ENCODE measurements at regions not wholly inside any gene's neighbourhood (a gene's known extent, or its start where the extent isn't known, plus 50 kb on each side); places are given as distances from the start of the nearest gene placed in this dataset.

- H3K9me3 ChIP-seq = no peaks in the 10 kb centered on the region
- H3K27me3 ChIP-seq = no peaks in the 10 kb centered on the region
- WGBS, 2 donors (ENCODE audit: low coverage in 1 of 2) = 63 to 100% methylated on average over 2 to 10 of the region's 10 CpGs
- no peaks in the 10 kb centered on the region for H3K4me1 ChIP-seq
- no peak overlapping the region for H3K4me3 ChIP-seq
- H3K36me3 ChIP-seq = no peaks in the 10 kb centered on the region
- intact Hi-C loops (cut with DNase I; ENCODE audit: low total_unique reads) = loop anchor here (5.0 kb wide), 1 partner anchor 658 kb away; no protein-coding TSS in a partner anchor
- peak; percentile 67 for DNase-seq
- H3K27ac ChIP-seq = no peak overlapping the region
- in situ Hi-C loops (cut with MboI; ENCODE audit: low pct_ligation_motif_present in 1 of 4, low pct_unique_long_range_greater_than_20kb in 1 of 4, low sequenced_read_pairs in 3 of 4) = loop anchor here in 3 of 4 donors (10.0 to 25.0 kb wide), 3 partner anchors 268 to 343 kb away; no protein-coding TSS in a partner anchor
- TF ChIP-seq CTCF (IDR thresholded peaks at IDR 0.05) (peak; percentile 41 to 68 (median 64)), EP300 (IDR thresholded peaks at IDR 0.05; ENCODE audit: low read depth) (no peak)
Measured at GRCh38 chr11:112555491-112556364, 295.1 kb upstream of the PLET1 start.

GRCh38 chr11:112558691-112559090 is 298.0 kb upstream of the PLET1 start:
- intact Hi-C loops (cut with DNase I; ENCODE audit: low total_unique reads) = loop anchor here (5.0 kb wide), 1 partner anchor 661 kb away; no protein-coding TSS in a partner anchor
- no peaks in the 10 kb centered on the region for H3K27me3 ChIP-seq
- WGBS, 2 donors (ENCODE audit: low coverage in 1 of 2) = 59 to 83% methylated on average over 5 to 7 of the region's 7 CpGs
- in situ Hi-C loops (cut with MboI; ENCODE audit: low pct_ligation_motif_present in 1 of 4, low pct_unique_long_range_greater_than_20kb in 1 of 4, low sequenced_read_pairs in 3 of 4) = loop anchor here in 3 of 4 donors (10.0 to 25.0 kb wide), 3 partner anchors 271 to 346 kb away; no protein-coding TSS in a partner anchor
- no peaks in the 10 kb centered on the region for H3K4me1 ChIP-seq
- H3K36me3 ChIP-seq = no peaks in the 10 kb centered on the region
- no peak for DNase-seq
- H3K9me3 ChIP-seq = no peaks in the 10 kb centered on the region
- TF ChIP-seq POLR2AphosphoS5 (IDR thresholded peaks at IDR 0.05) = no peak
- no peak for TF ChIP-seq CTCF (IDR thresholded peaks at IDR 0.05)
- TF ChIP-seq POLR2A (IDR thresholded peaks at IDR 0.05) = no peak
- no peak for TF ChIP-seq EP300 (IDR thresholded peaks at IDR 0.05; ENCODE audit: low read depth)
- no peak overlapping the region for H3K4me3 ChIP-seq
- no peak overlapping the region for H3K27ac ChIP-seq

- Histone ChIP-seq H3K9me3 (no peaks in the 10 kb centered on the region), H3K4me1 (peaks cover 0 to 11% (median 2%) of the 10 kb centered on the region in 4 donors), H3K36me3 (no peaks in the 10 kb centered on the region), H3K27me3 (no peaks in the 10 kb centered on the region), H3K27ac (peak overlapping the region; percentile 44 to 70 (median 61)), H3K4me3 (no peak overlapping the region)
- intact Hi-C loops (cut with DNase I; ENCODE audit: low total_unique reads) (no loop called here), in situ Hi-C loops (cut with MboI; ENCODE audit: low pct_ligation_motif_present in 1 of 4, low pct_unique_long_range_greater_than_20kb in 1 of 4, low sequenced_read_pairs in 3 of 4) (loop anchor here in 3 of 4 donors (25.0 kb wide), 2 partner anchors 277 to 352 kb away; no protein-coding TSS in a partner anchor)
- no peak for DNase-seq
- 74% methylated on average over 5 of the region's 5 CpGs; no CpG with 5 or more reads in 1 of the 2 donors for WGBS, 2 donors (ENCODE audit: low coverage in 1 of 2)
- TF ChIP-seq EP300 (IDR thresholded peaks at IDR 0.05; ENCODE audit: low read depth) (no peak), POLR2A (IDR thresholded peaks at IDR 0.05) (no peak), POLR2AphosphoS5 (IDR thresholded peaks at IDR 0.05) (no peak), CTCF (IDR thresholded peaks at IDR 0.05) (no peak)
Measured at GRCh38 chr11:112563808-112564207, 303.1 kb upstream of the PLET1 start.

- H3K9me3 ChIP-seq = no peaks in the 10 kb centered on the region
- DNase-seq = peak; percentile 9
- H3K4me3 ChIP-seq = no peak overlapping the region
- 43 to 100% methylated on average over 1 to 3 of the region's 3 CpGs for WGBS, 2 donors (ENCODE audit: low coverage in 1 of 2)
- H3K27me3 ChIP-seq = no peaks in the 10 kb centered on the region
- no peaks in the 10 kb centered on the region for H3K36me3 ChIP-seq
- H3K27ac ChIP-seq = peak overlapping the region; percentile 58 to 70 (median 65)
- in situ Hi-C loops (cut with MboI; ENCODE audit: low pct_ligation_motif_present in 1 of 4, low pct_unique_long_range_greater_than_20kb in 1 of 4, low sequenced_read_pairs in 3 of 4) (loop anchor here in 3 of 4 donors (25.0 kb wide), 2 partner anchors 277 to 352 kb away; no protein-coding TSS in a partner anchor), intact Hi-C loops (cut with DNase I; ENCODE audit: low total_unique reads) (no loop called here)
- TF ChIP-seq EP300 (IDR thresholded peaks at IDR 0.05; ENCODE audit: low read depth) (no peak), POLR2AphosphoS5 (IDR thresholded peaks at IDR 0.05) (peak in 2 of 3 donors; percentile 46 to 60)
- H3K4me1 ChIP-seq = peaks cover 0 to 11% (median 2%) of the 10 kb centered on the region in 4 donors
Measured at GRCh38 chr11:112564228-112564955, 303.7 kb upstream of the PLET1 start.

All from transverse colon (tissue), 4 donors.